Muscle layer of colon (tissue), 2 donors: ENCODE measurements at regions not wholly inside any gene's neighbourhood (a gene's known extent, or its start where the extent isn't known, plus 50 kb on each side); places are given as distances from the start of the nearest gene placed in this dataset.

Experiments used
- H3K27ac ChIP-seq: one replicate; pipeline ENCODE4 v1.7.0; 2013; ENCODE audit warnings: low read depth, mild to moderate bottlenecking, low read length, moderate library complexity
- H3K27me3 ChIP-seq, 2 donors: one replicate each; pipeline ENCODE4 v1.7.0; 2013; ENCODE audit warnings: low read length in 2 of 2, mild to moderate bottlenecking in 2 of 2; ENCODE audit not compliant: insufficient read depth in 2 of 2, control insufficient read depth in 1 of 2
- H3K36me3 ChIP-seq: one replicate; pipeline ENCODE4 v1.7.0; 2013; ENCODE audit warnings: mild to moderate bottlenecking, low read length; ENCODE audit not compliant: insufficient read depth
- H3K4me1 ChIP-seq: one replicate; pipeline ENCODE4 v1.7.0; 2013; ENCODE audit warnings: mild to moderate bottlenecking, low read length; ENCODE audit not compliant: insufficient read depth
- H3K4me3 ChIP-seq, 2 donors: one replicate each; pipeline ENCODE4 v1.7.0; 2013; ENCODE audit warnings: low read length in 2 of 2, low read depth in 1 of 2, mild to moderate bottlenecking in 1 of 2, moderate library complexity in 1 of 2
- H3K9ac ChIP-seq: one replicate; pipeline ENCODE4 v1.7.0; 2013; ENCODE audit warnings: low read length
- H3K9me3 ChIP-seq: one replicate; pipeline ENCODE4 v1.7.0; 2013; ENCODE audit warnings: mild to moderate bottlenecking, low read length
- donor health status: abdominal sarcoma.
- donor health status: Adenocarcinoma of cecum.

GRCh38 chr3:110181226-110181625, 843.9 kb upstream of the DPPA4 start:
- Histone ChIP-seq H3K27ac (no peak overlapping the region), H3K9me3 (no peaks in the 10 kb centered on the region), H3K9ac (no peak overlapping the region), H3K36me3 (no peaks in the 10 kb centered on the region), H3K27me3 (no peaks in the 10 kb centered on the region), H3K4me1 (no peaks in the 10 kb centered on the region), H3K4me3 (no peak overlapping the region)

- Histone ChIP-seq H3K27ac (no peak overlapping the region), H3K27me3 (no peaks in the 10 kb centered on the region), H3K4me3 (no peak overlapping the region), H3K36me3 (no peaks in the 10 kb centered on the region), H3K9me3 (no peaks in the 10 kb centered on the region), H3K9ac (no peak overlapping the region), H3K4me1 (no peaks in the 10 kb centered on the region)
These were observed 847.2 kb upstream of the DPPA4 start for GRCh38 chr3:110184536-110184935.

GRCh38 chr3:110193074-110193473, 855.7 kb upstream of the DPPA4 start:
- no peaks in the 10 kb centered on the region for H3K36me3 ChIP-seq
- H3K9ac ChIP-seq: no peak overlapping the region
- H3K27me3 ChIP-seq: no peaks in the 10 kb centered on the region
- H3K27ac ChIP-seq: no peak overlapping the region
- H3K9me3 ChIP-seq: no peaks in the 10 kb centered on the region
- no peaks in the 10 kb centered on the region for H3K4me1 ChIP-seq
- no peak overlapping the region for H3K4me3 ChIP-seq

- no peaks in the 10 kb centered on the region for H3K9me3 ChIP-seq
- H3K27ac ChIP-seq: no peak overlapping the region
- no peak overlapping the region for H3K9ac ChIP-seq
- no peaks in the 10 kb centered on the region for H3K27me3 ChIP-seq
- H3K4me1 ChIP-seq: no peaks in the 10 kb centered on the region
- H3K36me3 ChIP-seq: no peaks in the 10 kb centered on the region
- H3K4me3 ChIP-seq: no peak overlapping the region
These were observed 861.6 kb upstream of the DPPA4 start for GRCh38 chr3:110198717-110199587.

- Histone ChIP-seq H3K4me3 (no peak overlapping the region), H3K27ac (no peak overlapping the region), H3K4me1 (no peaks in the 10 kb centered on the region), H3K36me3 (no peaks in the 10 kb centered on the region), H3K9me3 (no peaks in the 10 kb centered on the region), H3K9ac (no peak overlapping the region), H3K27me3 (no peaks in the 10 kb centered on the region)
These were observed 862.2 kb upstream of the DPPA4 start for GRCh38 chr3:110199588-110199943.

- H3K4me1 ChIP-seq: no peaks in the 10 kb centered on the region
These were observed 861.4 kb upstream of the NECTIN3 start for GRCh38 chr3:110210086-110210660.

GRCh38 chr3:110226645-110227044, 845.0 kb upstream of the NECTIN3 start:
- H3K4me1 ChIP-seq: no peaks in the 10 kb centered on the region
- no peak overlapping the region for H3K9ac ChIP-seq
- H3K9me3 ChIP-seq: no peaks in the 10 kb centered on the region
- no peak overlapping the region for H3K27ac ChIP-seq
- H3K36me3 ChIP-seq: no peaks in the 10 kb centered on the region
- no peaks in the 10 kb centered on the region for H3K27me3 ChIP-seq
- no peak overlapping the region for H3K4me3 ChIP-seq

More at GRCh38 chr3:110210086-110210660, 861.4 kb upstream of the NECTIN3 start:
- Histone ChIP-seq H3K9ac (no peak overlapping the region), H3K27ac (no peak overlapping the region), H3K4me3 (no peak overlapping the region), H3K36me3 (no peaks in the 10 kb centered on the region), H3K27me3 (no peaks in the 10 kb centered on the region), H3K9me3 (no peaks in the 10 kb centered on the region)

- Histone ChIP-seq H3K9me3 (no peaks in the 10 kb centered on the region), H3K4me1 (no peaks in the 10 kb centered on the region), H3K36me3 (no peaks in the 10 kb centered on the region), H3K4me3 (no peak overlapping the region), H3K27me3 (no peaks in the 10 kb centered on the region), H3K9ac (no peak overlapping the region), H3K27ac (no peak overlapping the region)
These were observed 843.6 kb upstream of the NECTIN3 start for GRCh38 chr3:110227991-110228390.

GRCh38 chr3:110234831-110235230, 836.8 kb upstream of the NECTIN3 start:
- H3K9ac ChIP-seq: no peak overlapping the region

GRCh38 chr3:110236976-110237610, 834.5 kb upstream of the NECTIN3 start:
- Histone ChIP-seq H3K27me3 (no peaks in the 10 kb centered on the region), H3K9me3 (no peaks in the 10 kb centered on the region), H3K9ac (no peak overlapping the region), H3K4me3 (no peak overlapping the region), H3K4me1 (no peaks in the 10 kb centered on the region), H3K36me3 (no peaks in the 10 kb centered on the region), H3K27ac (no peak overlapping the region)

More at GRCh38 chr3:110234831-110235230, 836.8 kb upstream of the NECTIN3 start:
- Histone ChIP-seq H3K4me1 (no peaks in the 10 kb centered on the region), H3K36me3 (no peaks in the 10 kb centered on the region), H3K4me3 (no peak overlapping the region), H3K9me3 (no peaks in the 10 kb centered on the region), H3K27me3 (no peaks in the 10 kb centered on the region), H3K27ac (no peak overlapping the region)

GRCh38 chr3:110243081-110243480, 828.5 kb upstream of the NECTIN3 start:
- H3K36me3 ChIP-seq: no peaks in the 10 kb centered on the region
- no peaks in the 10 kb centered on the region for H3K9me3 ChIP-seq
- no peaks in the 10 kb centered on the region for H3K4me1 ChIP-seq
- H3K27ac ChIP-seq: no peak overlapping the region
- H3K4me3 ChIP-seq: no peak overlapping the region
- no peak overlapping the region for H3K9ac ChIP-seq
- no peaks in the 10 kb centered on the region for H3K27me3 ChIP-seq
